SK-N-SH (cell line): ENCODE measurements at regions not wholly inside any gene's neighbourhood (a gene's known extent, or its start where the extent isn't known, plus 50 kb on each side); places are given as distances from the start of the nearest gene placed in this dataset.

Experiments used
- CTCF ChIA-PET: fragments of 300-600, 350-600 bp; formaldehyde crosslinking; extraction: SDS; loops from one replicate; lab custom pipeline; 2021; lab: Yijun Ruan, JAX
- POLR2A ChIA-PET: fragments of 350-600 bp; sonication (Branson Sonifier 250); formaldehyde crosslinking; extraction: SDS; loops from one replicate; lab custom pipeline; 2020; ENCODE audit warnings: antibody characterized with exemption, inconsistent platforms; lab: Yijun Ruan, JAX
- DNase-seq: peaks from one replicate; pipeline ENCODE4 v3.0.0; 2012
- H2AFZ ChIP-seq: fragments of 200-600 bp; sonication (generic); 2 replicates; pipeline ENCODE4 v1.8.1; 2016; ENCODE audit warnings: antibody characterized with exemption, mild to moderate bottlenecking, low read depth
- H3F3A ChIP-seq: fragments of 200-600 bp; sonication (generic); replicated peaks from 2 replicates; pipeline ENCODE3; 2016; ENCODE audit warnings: antibody characterized with exemption, mild to moderate bottlenecking; ENCODE audit not compliant: insufficient read depth
- H3K27ac ChIP-seq, 2 experiments: fragments of 200-500 bp in 1 of 2; fragments of 200-600 bp in 1 of 2; sonication (Bioruptor generic) in 1 of 2; sonication (generic), shearing (Covaris generic) in 1 of 2; 2 replicates each; pipeline versions ENCODE4 v1.5.1 to v1.6.1; 2014 to 2016; ENCODE audit warnings: low read depth in 2 of 2, inconsistent platforms in 1 of 2, low read length in 1 of 2, mild to moderate bottlenecking in 1 of 2, mixed read lengths in 1 of 2
- H3K27me3 ChIP-seq: fragments of 200-600 bp; sonication (generic), shearing (Covaris generic); 2 replicates; pipeline ENCODE4 v1.6.1; 2016; ENCODE audit warnings: mixed run types; ENCODE audit not compliant: insufficient read depth
- H3K36me3 ChIP-seq, 2 experiments: fragments of 200-500 bp in 1 of 2; fragments of 200-600 bp in 1 of 2; sonication (Bioruptor generic) in 1 of 2; sonication (generic) in 1 of 2; replicated peaks in 1 of 2; 2 replicates each; pipeline versions ENCODE3 to v1.5.1; 2014 to 2016; ENCODE audit warnings: low read length in 1 of 2, mild to moderate bottlenecking in 1 of 2; ENCODE audit not compliant: insufficient read depth in 2 of 2, control insufficient read depth in 1 of 2
- H3K4me1 ChIP-seq, 2 experiments: fragments of 200-500 bp in 1 of 2; fragments of 200-600 bp in 1 of 2; sonication (Bioruptor generic) in 1 of 2; sonication (generic), shearing (Covaris generic) in 1 of 2; 2 replicates each; pipeline versions ENCODE4 v1.5.1 to v1.6.1; 2014 to 2016; ENCODE audit warnings: low read depth in 1 of 2, low read length in 1 of 2, mixed run types in 1 of 2; ENCODE audit not compliant: insufficient read depth in 2 of 2, control insufficient read depth in 1 of 2
- H3K4me2 ChIP-seq: fragments of 200-600 bp; sonication (generic), shearing (Covaris generic); 2 replicates; pipeline ENCODE4 v1.6.1; 2017; ENCODE audit warnings: mixed run types
- H3K4me3 ChIP-seq, 2 experiments: fragments of 200-500 bp in 1 of 2; fragments of 200-600 bp in 1 of 2; sonication (Bioruptor generic) in 1 of 2; sonication (generic), shearing (Covaris generic) in 1 of 2; 2 replicates each; pipeline versions ENCODE4 v1.5.1 to v1.8.1; 2014 to 2016; ENCODE audit warnings: low read depth in 2 of 2, inconsistent platforms in 1 of 2, low read length in 1 of 2, mild to moderate bottlenecking in 1 of 2, mixed read lengths in 1 of 2, moderate library complexity in 1 of 2
- H3K79me2 ChIP-seq: fragments of 200-600 bp; sonication (generic); 2 replicates; pipeline ENCODE4 v1.8.1; 2017; ENCODE audit warnings: mild to moderate bottlenecking; ENCODE audit not compliant: insufficient read depth
- H3K9ac ChIP-seq: fragments of 200-600 bp; sonication (generic); 2 replicates; pipeline ENCODE4 v1.6.1; 2017; ENCODE audit warnings: mixed run types
- H3K9me2 ChIP-seq: fragments of 200-600 bp; sonication (generic); 2 replicates; pipeline ENCODE4 v1.6.1; 2017; ENCODE audit warnings: mixed run types
- H3K9me3 ChIP-seq: fragments of 200-600 bp; sonication (generic); 2 replicates; pipeline ENCODE4 v1.6.1; 2017; ENCODE audit warnings: mixed run types, mild to moderate bottlenecking, moderate library complexity
- H4K20me1 ChIP-seq: fragments of 200-600 bp; sonication (generic); 2 replicates; pipeline ENCODE4 v1.6.1; 2017; ENCODE audit warnings: mild to moderate bottlenecking, mixed run types; ENCODE audit not compliant: insufficient read depth
- ELF1 ChIP-seq: IDR thresholded peaks from 2 replicates; pipeline ENCODE4 v1.4.0; 2012
- EP300 ChIP-seq, 2 experiments: IDR thresholded peaks; 2 replicates each; pipeline versions ENCODE4 v1.4.0 to v1.6.1; 2012; ENCODE audit warnings: borderline replicate concordance in 1 of 2, low read depth in 1 of 2, low read length in 1 of 2
- FOXJ3 ChIP-seq: sonication (generic); formaldehyde crosslinking; IDR thresholded peaks from 2 replicates; pipeline ENCODE4 v1.5.1; 2020; ENCODE audit warnings: mild to moderate bottlenecking, missing genetic modification reagents
- FOXM1 ChIP-seq: IDR thresholded peaks from 2 replicates; pipeline ENCODE4 v1.4.0; 2012; ENCODE audit warnings: low read depth, mild to moderate bottlenecking
- JUND ChIP-seq: IDR thresholded peaks from 2 replicates; pipeline ENCODE4 v1.4.0; 2012
- MXI1 ChIP-seq: IDR thresholded peaks from 2 replicates; pipeline ENCODE4 v1.6.1; 2012; ENCODE audit warnings: mild to moderate bottlenecking, low read depth, low read length, improper control_type of control experiment
- NFIC ChIP-seq: IDR thresholded peaks from 2 replicates; pipeline ENCODE4 v1.4.0; 2012; ENCODE audit warnings: borderline replicate concordance
- RAD21 ChIP-seq: IDR thresholded peaks from 2 replicates; pipeline ENCODE4 v1.6.1; 2012; ENCODE audit warnings: mild to moderate bottlenecking, low read length
- REST ChIP-seq: IDR thresholded peaks from 2 replicates; pipeline ENCODE4 v1.6.1; 2012; ENCODE audit warnings: mild to moderate bottlenecking, low read depth, low read length, moderate library complexity
- SMC3 ChIP-seq: IDR thresholded peaks from 2 replicates; pipeline ENCODE4 v1.6.1; 2012; ENCODE audit warnings: low read depth, low read length, improper control_type of control experiment
- USF1 ChIP-seq: IDR thresholded peaks from 2 replicates; pipeline ENCODE4 v1.4.0; 2012; ENCODE audit warnings: low read depth, borderline replicate concordance
- ZBTB33 ChIP-seq: IDR thresholded peaks from 2 replicates; pipeline ENCODE4 v1.4.0; 2012; ENCODE audit warnings: low read depth, borderline replicate concordance
- WGBS: methylation state at CpG from one replicate; pipeline ENCODE4 v1.1.6; 2017; ENCODE audit warnings: low lambda C conversion rate; 5-methylcytosine and 5-hydroxymethylcytosine counted together
- TF ChIP-seq, protein P1 (sequence below): fragments of 150-350 bp; IDR thresholded peaks from 2 replicates; pipeline ENCODE4 v1.6.1; 2017; ENCODE audit warnings: antibody characterized with exemption, low read length, low read depth, borderline replicate concordance

DNA sequence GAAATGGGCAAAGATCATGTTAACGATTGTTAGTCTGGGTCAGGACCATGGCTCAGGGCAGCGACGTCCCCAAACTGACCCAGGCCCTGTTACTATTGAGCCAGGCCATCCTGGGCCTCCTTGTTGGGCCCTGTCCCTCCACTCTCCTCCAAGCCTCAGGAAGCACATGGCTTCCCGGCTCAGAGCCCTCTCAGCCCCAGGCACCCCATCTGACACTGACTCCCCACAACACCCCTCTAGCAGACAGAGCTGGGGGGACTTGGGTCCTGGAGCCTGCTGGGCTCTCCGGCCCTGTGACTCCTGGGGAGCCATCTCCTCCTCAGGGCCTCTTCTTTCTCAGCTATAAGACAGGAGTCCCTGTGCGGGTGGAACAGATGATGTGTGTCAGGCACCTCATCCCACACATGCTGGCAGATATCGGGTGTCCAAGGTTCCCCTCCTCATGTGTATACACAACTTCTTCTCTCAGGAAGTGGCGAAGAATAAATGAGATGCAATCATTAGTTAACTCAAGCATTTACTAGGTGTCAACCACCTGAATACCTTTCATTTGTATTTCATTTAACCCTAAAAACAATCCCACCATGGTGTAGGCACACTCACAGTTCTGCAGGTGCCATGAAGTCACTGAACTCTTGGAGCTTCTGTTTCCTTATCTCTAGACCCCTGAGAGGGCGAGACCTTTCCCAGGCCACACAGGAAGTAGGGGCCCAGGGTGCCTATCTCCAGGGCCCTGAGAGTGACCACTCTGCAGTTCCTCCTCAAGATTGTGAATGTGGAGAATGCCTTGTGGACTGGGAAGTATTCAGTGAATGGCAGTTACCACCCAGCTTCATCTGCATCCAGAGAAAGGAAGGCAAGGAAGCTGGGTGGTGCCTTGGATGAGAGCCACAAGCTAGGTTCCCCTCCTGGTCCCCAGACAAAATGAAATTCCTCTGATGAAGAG lies 282.5 kb upstream of the TLE3 start:
- H3K9me3 ChIP-seq: no peaks in the 10 kb centered on the region
- H3K4me3 ChIP-seq: no peak overlapping the region
- peak overlapping the region in 1 of 2 experiments; percentile 6; a peak in 1 of 4 replicates for H3K27ac ChIP-seq
- no peak for DNase-seq
- 91% methylated on average over 8 of the region's 9 CpGs for WGBS
- TF ChIP-seq USF1 (no peak), ZBTB33 (no peak), NFIC (no peak), FOXJ3 (CRISPR knock-in tag) (no peak), MXI1 (no peak), SMC3 (no peak), REST (no peak), ELF1 (no peak), RAD21 (no peak), JUND (no peak), FOXM1 (no peak), EP300 (IDR thresholded peaks at IDR 0.05; ENCODE audit: borderline replicate concordance in 1 of 2, low read depth in 1 of 2, low read length in 1 of 2) (no peak)
- TF ChIP-seq, protein P1, sequence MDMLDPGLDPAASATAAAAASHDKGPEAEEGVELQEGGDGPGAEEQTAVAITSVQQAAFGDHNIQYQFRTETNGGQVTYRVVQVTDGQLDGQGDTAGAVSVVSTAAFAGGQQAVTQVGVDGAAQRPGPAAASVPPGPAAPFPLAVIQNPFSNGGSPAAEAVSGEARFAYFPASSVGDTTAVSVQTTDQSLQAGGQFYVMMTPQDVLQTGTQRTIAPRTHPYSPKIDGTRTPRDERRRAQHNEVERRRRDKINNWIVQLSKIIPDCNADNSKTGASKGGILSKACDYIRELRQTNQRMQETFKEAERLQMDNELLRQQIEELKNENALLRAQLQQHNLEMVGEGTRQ: no peak
- TF ChIP-seq, all 33 proteins: peak for 0
- Histone ChIP-seq H3K4me1 (peaks cover 26 to 69% of the 10 kb centered on the region in 2 experiments), H3K27me3 (no peaks in the 10 kb centered on the region), H3K36me3 (no peaks in the 10 kb centered on the region), H3F3A (no peaks in the 10 kb centered on the region), H3K4me2 (no peak overlapping the region), H3K79me2 (no peaks in the 10 kb centered on the region), H3K9ac (no peak overlapping the region), H3K9me2 (no peaks in the 10 kb centered on the region), H2AFZ (no peak overlapping the region), H4K20me1 (no peaks in the 10 kb centered on the region)
- ChIA-PET POLR2A (no interaction called here), CTCF (interaction anchor here (0.8 to 2.5 kb wide), 3 partner anchors 86 to 279 kb away, joined by 3 to 8 read pairs (median 3); no protein-coding TSS in a partner anchor)
